ENCODE measurements at regions not wholly inside any gene's neighbourhood (a gene's known extent, or its start where the extent isn't known, plus 50 kb on each side); places are given as distances from the start of the nearest gene placed in this dataset.

GRCh38 chr3:157948605-157949383 is 157.4 kb downstream of the SHOX2 start:
- no peak for TF ChIP-seq CTCF (IDR thresholded peaks at IDR 0.05; ENCODE audit: low read depth, low read length, poor library complexity, severe bottlenecking)
- no peak for TF ChIP-seq EZH2phosphoT487 (IDR thresholded peaks at IDR 0.05; ENCODE audit: borderline replicate concordance, low read length)
